ENCODE measurements at regions not wholly inside any gene's neighbourhood (a gene's known extent, or its start where the extent isn't known, plus 50 kb on each side); places are given as distances from the start of the nearest gene placed in this dataset.

GRCh38 chr3:124230432-124230831 lies 238.5 kb upstream of the ROPN1 start:
- no peak for DNase-seq (ENCODE audit: extremely low read depth in 1 of 2, low read depth in 1 of 2)

DNA sequence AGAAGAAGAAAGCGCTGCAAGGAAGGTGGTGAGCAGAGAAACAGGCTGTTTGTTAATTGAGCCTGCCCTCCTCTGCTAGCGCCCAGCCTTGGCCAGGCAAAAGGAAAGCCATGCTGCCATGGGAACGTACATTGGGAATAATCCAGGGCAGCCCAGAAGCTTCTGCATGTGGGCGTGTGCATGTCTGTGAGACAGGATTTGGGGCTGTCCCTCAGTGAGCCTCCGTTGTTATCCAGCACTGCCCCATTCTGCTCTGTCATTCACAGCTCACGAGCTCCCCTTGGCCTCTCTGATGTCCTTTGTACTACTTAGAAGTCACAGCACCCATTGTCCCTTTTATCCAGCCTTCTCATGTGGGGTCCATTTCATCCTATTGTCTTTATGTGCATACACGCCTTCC lies 239.1 kb upstream of the ROPN1 start:
- no peak for DNase-seq (ENCODE audit: extremely low read depth in 1 of 2, low read depth in 1 of 2)

DNA sequence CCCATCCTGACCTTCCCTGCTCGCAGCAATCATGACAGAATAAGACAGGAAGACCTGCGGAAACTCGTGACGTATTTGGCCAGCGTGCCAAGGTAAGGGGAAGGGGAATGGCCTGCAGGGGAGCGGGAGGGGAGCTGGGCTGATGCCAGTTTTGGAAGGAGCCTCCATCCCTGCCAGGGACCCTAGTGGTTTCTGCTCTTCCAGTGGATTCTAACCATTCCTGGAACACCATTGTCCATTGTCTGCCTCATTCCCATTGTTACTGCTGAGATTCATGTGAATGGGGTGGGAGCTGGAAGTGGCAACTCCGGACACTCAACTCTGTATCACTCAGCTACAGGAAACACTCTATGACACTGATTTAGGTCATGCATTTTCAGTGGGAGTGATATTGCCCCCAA lies 242.9 kb upstream of the ROPN1 start:
- DNase-seq (ENCODE audit: extremely low read depth in 1 of 2, low read depth in 1 of 2) = no peak

DNA sequence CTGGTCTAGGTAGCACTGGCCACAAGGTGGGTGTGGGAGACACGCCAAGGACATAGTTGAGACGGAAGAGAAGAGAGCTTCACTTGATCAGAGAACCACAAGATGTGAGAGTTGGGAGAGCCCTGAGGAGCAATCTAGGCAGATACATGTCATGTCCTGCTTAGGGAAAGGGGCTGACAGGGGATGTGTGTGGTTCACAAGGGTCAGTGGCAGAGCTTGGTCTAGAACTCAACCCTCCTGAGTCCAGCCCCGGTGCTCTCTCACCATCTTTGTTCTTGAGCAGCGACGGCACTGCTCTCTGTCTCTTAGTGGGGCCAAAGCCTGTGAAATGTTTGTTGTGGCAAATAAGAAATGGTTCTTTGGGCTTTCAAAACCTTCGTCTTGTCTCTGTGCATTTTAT lies 243.5 kb upstream of the ROPN1 start:
- no peak for DNase-seq (ENCODE audit: extremely low read depth in 1 of 2, low read depth in 1 of 2)

- no peak for DNase-seq (ENCODE audit: extremely low read depth in 1 of 2, low read depth in 1 of 2)
Measured at GRCh38 chr3:124243177-124243859, 251.4 kb upstream of the ROPN1 start.

DNA sequence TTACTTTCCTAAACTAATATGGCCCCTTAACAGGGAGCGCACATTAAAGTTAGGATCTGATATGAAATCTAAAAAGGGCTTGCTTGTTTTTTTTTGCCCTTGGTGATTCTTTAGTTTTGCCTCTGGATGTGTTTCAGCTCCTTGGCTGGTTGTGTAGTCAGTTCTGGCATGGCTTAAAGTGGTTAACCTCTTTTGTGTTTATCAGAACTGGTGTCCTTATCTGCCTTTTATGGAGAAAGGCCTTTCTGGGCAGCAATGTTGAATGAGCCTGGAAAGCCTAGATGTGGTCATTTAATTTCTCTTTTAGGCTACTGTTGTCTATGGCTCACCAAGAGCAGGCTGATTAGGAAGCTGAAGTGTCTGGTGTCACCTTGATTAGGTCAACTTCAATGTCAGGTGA lies 254.5 kb upstream of the ROPN1 start:
- no peak for DNase-seq (ENCODE audit: extremely low read depth in 1 of 2, low read depth in 1 of 2)

DNA sequence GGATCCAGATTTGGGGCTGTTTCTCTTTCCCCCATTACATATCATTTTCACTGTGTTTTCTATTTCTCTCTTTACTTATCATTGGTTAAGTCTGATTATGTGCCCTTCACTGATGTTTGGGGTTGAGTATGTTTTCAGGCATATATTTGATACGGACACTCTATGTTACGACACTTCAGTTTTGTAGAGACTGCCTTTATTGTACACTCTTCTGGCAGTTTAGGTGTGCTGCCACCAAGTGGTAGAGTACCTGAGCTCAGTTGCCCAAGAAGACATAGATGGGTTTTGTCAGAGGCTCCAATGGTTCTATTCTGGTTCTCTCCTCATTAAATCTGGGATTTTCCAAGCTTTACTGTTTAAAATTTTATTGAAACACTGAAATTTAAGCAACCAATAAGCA lies 255.0 kb upstream of the ROPN1 start:
- no peak for DNase-seq (ENCODE audit: extremely low read depth in 1 of 2, low read depth in 1 of 2)

DNA sequence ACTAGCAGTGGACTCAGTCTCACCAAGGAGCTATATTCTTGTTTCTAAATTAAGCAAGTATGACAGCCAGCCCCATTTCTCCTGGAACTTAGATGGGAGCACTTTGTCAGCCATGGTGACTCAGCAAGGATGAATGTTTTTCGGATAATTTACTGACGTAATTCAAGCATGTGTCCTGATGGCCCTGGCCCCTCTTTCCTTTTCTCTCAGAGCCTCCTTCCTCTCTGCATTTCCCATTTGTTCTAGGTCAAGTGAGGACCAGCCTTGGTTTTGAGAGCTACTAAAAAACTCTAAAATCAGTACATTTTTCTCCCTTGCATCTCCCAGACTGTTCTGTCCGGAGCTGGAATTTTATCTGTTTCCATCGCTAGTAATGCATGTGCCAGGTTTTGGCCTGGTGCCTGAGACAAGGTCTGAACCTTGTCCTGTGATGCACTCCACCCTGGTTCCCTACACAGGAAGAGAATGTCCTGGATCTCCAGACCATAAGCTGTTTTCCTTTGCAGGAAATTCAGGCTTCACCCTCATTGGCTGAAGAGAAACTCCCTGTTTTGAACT lies 256.6 kb upstream of the ROPN1 start:
- DNase-seq (ENCODE audit: extremely low read depth in 1 of 2, low read depth in 1 of 2) = no peak

DNA sequence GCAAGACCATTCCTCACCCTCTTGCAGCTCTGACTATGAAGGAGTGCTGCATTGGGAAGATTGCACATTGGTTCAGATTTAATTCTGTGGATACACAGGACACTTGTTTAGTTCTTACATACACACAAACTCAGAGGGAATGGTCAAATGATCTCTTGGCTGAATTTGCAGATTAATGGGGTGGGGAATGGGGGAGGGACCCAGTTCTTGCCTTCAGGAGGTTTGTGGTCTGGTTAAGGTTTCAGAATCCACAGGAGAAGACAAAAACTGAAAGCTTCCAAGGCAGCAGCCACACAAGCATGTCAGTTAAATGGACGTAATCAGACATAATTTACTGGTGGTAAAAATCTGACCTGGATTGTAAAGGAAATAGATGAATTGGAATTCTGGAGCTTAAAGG lies 257.1 kb upstream of the ROPN1 start:
- no peak for DNase-seq (ENCODE audit: extremely low read depth in 1 of 2, low read depth in 1 of 2)

GRCh38 chr3:124250053-124250452 lies 258.1 kb upstream of the ROPN1 start:
- no peak for DNase-seq (ENCODE audit: extremely low read depth in 1 of 2, low read depth in 1 of 2)

GRCh38 chr3:124256156-124256555 lies 264.2 kb upstream of the ROPN1 start:
- DNase-seq (ENCODE audit: extremely low read depth in 1 of 2, low read depth in 1 of 2) = no peak

DNA sequence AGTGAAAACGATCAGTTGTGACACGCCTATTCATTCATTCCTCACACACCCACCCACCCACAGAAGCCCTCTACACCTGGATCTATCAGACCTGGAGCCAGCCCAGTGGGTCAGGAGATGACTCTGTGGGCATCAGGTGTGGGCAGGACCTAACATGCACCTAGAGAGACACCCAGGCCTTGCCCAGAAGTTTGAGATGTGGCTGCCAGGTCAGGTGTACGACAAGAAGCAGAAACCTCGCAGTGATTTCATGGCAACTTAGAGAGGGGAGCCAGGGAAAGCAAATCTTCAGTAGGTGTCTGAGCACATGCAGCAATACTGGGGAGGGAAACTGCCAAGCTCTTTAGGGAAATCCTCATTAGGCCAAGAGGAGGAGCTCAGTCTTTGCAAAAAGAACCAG lies 264.7 kb upstream of the ROPN1 start:
- DNase-seq (ENCODE audit: extremely low read depth in 1 of 2, low read depth in 1 of 2) = no peak

DNA sequence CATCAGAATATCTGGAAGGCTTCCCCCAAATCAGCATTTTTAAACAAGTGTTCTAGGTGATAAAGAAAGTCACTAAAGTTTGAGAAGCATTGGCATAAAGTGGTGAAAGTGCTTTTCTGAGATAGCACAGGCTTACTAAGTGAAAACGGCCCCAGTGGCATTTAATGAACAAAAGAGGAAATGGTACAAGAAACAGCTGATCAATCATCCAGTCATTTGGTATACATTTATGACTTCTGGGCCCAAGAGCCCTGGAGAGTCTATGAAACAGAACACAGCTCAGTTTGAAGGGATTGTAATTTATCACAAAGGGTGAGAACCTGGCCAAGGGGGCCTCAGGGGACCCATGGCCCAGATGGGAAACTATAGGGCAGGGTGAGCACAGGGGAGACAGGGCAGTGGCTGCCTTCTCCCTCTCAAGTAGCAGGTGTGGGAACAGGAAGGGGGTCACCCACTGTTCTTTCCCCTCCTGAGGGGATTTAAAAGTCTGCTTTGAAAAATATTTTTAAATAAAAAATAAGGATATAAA lies 265.5 kb upstream of the ROPN1 start:
- DNase-seq (ENCODE audit: extremely low read depth in 1 of 2, low read depth in 1 of 2) = no peak

DNA sequence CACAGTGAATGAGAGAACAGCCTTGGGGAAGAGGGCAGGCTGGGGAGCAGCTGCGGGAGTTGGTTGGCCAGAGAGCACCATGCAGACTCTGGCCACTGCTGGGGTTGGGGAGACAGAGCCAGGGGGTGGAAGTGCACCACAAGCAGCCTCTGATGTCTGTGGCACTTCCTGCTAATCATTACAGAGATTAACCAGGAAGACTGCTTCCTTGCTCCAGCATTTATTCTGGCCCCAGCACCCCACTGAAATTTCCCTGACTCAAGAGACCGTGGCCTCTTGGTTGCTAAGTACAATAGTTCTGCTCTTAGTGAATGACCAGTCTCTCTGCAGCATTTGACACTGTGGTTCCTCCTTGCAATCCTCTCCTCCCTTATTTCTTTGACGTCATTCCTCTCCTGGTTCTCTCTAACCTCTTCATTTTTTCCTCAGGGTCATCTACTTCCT lies 266.2 kb upstream of the ROPN1 start:
- DNase-seq (ENCODE audit: extremely low read depth in 1 of 2, low read depth in 1 of 2) = no peak

DNA sequence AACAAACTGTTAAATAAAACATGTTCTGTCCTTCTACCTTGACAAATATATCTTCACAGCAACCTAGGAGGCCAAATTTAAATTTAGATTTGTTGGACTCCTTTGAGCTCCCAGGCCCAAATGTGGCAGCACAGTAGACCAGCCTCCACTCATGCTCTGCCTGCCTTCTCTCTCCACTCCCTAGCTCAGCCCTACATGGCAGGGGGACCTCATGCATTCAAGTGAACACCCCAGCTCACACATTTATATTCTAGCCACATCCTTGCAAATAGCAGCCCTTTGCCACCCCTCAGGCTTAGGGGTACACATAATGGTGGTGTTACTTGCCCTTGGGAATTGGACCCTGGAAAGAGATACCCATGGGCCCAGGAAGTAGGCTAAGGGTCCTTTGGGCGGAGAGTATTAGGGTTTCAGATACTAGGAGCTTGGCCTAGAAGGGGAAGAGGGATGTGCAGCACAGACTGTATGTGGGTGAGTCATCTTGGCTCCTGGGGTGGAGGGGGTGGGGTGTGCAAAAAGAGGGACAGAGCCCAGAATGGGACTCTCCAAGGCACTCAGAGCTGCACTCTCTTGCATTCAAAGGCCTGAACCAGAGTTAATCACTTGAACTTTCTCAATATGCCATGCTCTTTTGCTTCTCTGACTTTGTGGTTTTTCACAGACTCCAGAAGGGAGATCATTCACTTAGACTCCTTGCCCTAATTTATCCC lies 268.4 kb upstream of the ROPN1 start:
- DNase-seq (ENCODE audit: extremely low read depth in 1 of 2, low read depth in 1 of 2) = no peak

DNA sequence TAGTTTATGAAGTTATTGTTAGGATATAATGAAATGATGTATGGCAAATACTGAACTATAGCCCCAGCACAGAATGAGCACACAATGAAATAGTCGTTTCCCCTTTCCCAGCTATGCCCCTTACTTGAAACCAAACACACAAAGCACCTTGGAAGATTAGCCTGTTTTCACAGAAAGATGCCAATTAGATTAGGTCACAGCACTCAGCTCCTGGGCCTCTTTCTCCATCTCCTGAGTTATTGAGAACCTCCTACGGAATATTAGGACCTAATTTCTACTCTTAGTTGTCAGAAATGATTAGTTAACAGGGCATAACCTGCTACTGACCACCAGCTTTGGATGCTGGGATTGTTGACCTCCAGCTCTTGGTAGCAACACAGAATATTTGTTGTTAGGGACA lies 269.4 kb upstream of the ROPN1 start:
- no peak for DNase-seq (ENCODE audit: extremely low read depth in 1 of 2, low read depth in 1 of 2)

DNA sequence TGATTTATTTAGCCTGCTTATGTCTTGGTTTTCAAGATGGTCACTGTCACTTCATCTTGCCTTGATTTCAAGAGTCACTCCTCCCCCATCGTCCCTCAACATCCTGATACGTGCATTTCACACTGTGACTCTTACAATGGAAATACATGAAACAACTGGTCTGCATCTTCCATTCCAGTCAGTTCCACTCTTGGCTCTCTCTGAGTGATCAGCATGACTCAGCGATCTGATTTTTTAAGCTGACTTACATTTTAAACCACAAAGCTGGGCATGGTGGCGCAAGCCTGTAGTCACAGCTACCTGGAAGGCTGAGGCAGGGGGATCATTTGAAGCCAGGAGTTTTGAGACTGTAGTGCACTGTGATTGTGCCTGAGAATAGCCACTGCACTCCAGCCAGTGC lies 271.2 kb upstream of the ROPN1 start:
- no peak for DNase-seq (ENCODE audit: extremely low read depth in 1 of 2, low read depth in 1 of 2)

- no peak for DNase-seq (ENCODE audit: extremely low read depth in 1 of 2, low read depth in 1 of 2)
Measured at GRCh38 chr3:124264346-124264745, 272.4 kb upstream of the ROPN1 start.

GRCh38 chr3:124266487-124266886 lies 274.6 kb upstream of the ROPN1 start:
- DNase-seq (ENCODE audit: extremely low read depth in 1 of 2, low read depth in 1 of 2) = no peak

GRCh38 chr3:124267406-124267805 lies 275.5 kb upstream of the ROPN1 start:
- no peak for DNase-seq (ENCODE audit: extremely low read depth in 1 of 2, low read depth in 1 of 2)

DNA sequence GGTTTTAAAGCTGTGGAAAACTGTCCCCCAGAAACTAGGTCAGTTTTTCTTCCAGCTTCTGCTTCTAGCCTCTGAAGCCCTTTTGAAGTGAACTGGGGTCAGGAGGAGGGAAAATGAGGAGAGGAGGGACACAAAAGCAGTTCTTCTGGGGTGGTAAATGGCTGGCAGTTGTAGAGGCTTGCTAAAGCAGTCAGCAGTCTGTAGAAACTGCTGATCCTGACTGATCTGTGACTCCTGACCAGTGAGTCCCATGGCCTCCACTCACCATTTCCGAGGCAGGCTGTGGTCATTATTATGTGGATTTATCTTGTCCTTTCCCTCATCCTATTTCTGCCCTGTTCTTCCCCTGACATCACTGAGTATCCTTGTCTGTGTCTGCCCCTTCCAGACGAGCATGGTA lies 276.4 kb upstream of the ROPN1 start:
- DNase-seq (ENCODE audit: extremely low read depth in 1 of 2, low read depth in 1 of 2) = no peak

GRCh38 chr3:124269619-124270018 lies 277.7 kb upstream of the ROPN1 start:
- no peak for DNase-seq (ENCODE audit: extremely low read depth in 1 of 2, low read depth in 1 of 2)
